IPS-20b (cell line): ENCODE measurements at regions not wholly inside any gene's neighbourhood (a gene's known extent, or its start where the extent isn't known, plus 50 kb on each side); places are given as distances from the start of the nearest gene placed in this dataset.
"Not testable (repeated sequence)": the region's sequence is repeated elsewhere in the genome, so short reads cannot be mapped to it uniquely, and the experiment has no call there.

Source experiments
- H3K27ac ChIP-seq: one replicate; pipeline ENCODE4 v1.5.1; 2013; ENCODE audit warnings: low read length
- H3K27me3 ChIP-seq: 2 replicates; pipeline ENCODE4 v1.6.1; 2013; ENCODE audit warnings: mild to moderate bottlenecking, low read length, inconsistent platforms; ENCODE audit not compliant: insufficient read depth
- H3K36me3 ChIP-seq: 2 replicates; pipeline ENCODE4 v1.6.1; 2013; ENCODE audit warnings: low read depth, mild to moderate bottlenecking, inconsistent platforms, low read length, moderate library complexity; ENCODE audit not compliant: insufficient read depth
- H3K4me1 ChIP-seq: 2 replicates; pipeline ENCODE4 v1.6.1; 2013; ENCODE audit warnings: mild to moderate bottlenecking, control low read depth, inconsistent platforms, low read length, moderate library complexity; ENCODE audit not compliant: insufficient read depth
- H3K4me3 ChIP-seq: 2 replicates; pipeline ENCODE4 v1.5.1; 2013; ENCODE audit warnings: mild to moderate bottlenecking, low read length, inconsistent platforms
- H3K9ac ChIP-seq: 2 replicates; pipeline ENCODE4 v1.6.1; 2013; ENCODE audit warnings: low read depth, mild to moderate bottlenecking, inconsistent platforms, low read length, moderate library complexity
- H3K9me3 ChIP-seq: 2 replicates; pipeline ENCODE4 v1.6.1; 2013; ENCODE audit warnings: mild to moderate bottlenecking, low read depth, low read length, inconsistent platforms; ENCODE audit not compliant: insufficient read depth

DNA sequence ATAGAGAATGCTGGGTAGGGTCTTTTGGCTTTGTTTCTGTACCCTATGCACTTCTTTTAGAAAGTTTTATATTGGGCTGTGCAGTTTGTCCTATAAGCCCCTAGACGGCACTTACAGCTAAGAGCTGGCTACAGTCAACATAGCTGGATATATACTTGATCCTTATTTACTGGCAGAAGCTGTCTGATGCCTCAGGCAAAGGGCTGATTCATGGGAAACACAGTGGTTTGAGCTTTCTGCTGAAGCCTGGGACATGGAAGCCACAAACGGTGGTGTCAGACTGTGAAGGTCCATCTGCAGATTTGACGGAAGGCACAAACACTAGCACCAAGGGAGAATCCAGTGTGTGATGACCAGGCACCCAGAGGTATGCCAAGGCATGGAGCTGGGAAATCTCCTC is 608.4 kb downstream of the ANKRD50 start:
- Histone ChIP-seq H3K27me3 (no peaks in the 10 kb centered on the region), H3K9ac (no peak overlapping the region), H3K36me3 (no peaks in the 10 kb centered on the region), H3K4me3 (no peak overlapping the region), H3K4me1 (no peaks in the 10 kb centered on the region), H3K27ac (no peak overlapping the region), H3K9me3 (no peaks in the 10 kb centered on the region)

DNA sequence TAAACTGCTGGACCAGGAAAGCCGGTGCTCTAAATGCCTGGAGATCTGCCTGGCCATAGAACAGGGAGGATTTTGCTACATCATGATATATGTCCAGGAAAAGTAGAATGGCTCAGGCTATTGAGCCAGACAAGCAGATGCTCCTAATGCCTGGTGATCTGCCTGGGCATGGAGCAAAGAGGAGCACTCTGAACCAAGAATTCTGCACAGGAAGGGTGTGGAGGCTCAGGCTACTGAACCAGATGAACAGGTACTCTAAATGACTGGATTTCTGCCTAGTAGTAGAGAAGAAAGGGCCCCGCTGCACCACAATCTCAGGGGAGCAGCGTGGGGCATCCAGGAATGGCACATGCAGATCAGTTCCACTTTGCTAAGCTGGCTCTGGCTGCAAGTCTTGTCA is 607.9 kb downstream of the ANKRD50 start:
- H3K36me3 ChIP-seq, result no peaks in the 10 kb centered on the region
- H3K9me3 ChIP-seq, result no peaks in the 10 kb centered on the region
- H3K4me3 ChIP-seq, result no peak overlapping the region
- H3K4me1 ChIP-seq, result no peaks in the 10 kb centered on the region
- no peak overlapping the region for H3K9ac ChIP-seq
- H3K27ac ChIP-seq, result no peak overlapping the region
- no peaks in the 10 kb centered on the region for H3K27me3 ChIP-seq

DNA sequence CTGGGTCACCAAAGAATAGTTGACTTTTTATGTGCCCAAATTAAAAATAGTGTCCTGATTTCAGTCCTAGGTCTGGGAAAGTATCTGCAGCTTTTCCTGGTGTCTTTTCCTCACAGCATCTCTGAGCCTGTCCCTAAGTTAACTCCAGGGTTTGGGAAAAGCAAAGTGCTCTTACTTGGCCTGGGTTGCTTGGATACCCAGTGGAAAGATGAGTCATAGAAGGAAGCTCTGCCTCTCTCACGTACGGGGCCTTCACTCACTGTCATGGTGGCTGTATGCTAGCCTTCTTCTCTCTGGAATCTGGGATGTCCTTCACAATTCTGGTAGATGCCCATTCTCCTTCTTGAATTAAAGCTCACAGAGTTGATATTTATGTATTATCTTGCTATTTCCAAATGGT is 607.3 kb downstream of the ANKRD50 start:
- H3K9me3 ChIP-seq, result no peaks in the 10 kb centered on the region
- no peaks in the 10 kb centered on the region for H3K4me1 ChIP-seq
- no peak overlapping the region for H3K4me3 ChIP-seq
- H3K9ac ChIP-seq, result no peak overlapping the region
- H3K36me3 ChIP-seq, result no peaks in the 10 kb centered on the region
- H3K27ac ChIP-seq, result no peak overlapping the region
- no peaks in the 10 kb centered on the region for H3K27me3 ChIP-seq

DNA sequence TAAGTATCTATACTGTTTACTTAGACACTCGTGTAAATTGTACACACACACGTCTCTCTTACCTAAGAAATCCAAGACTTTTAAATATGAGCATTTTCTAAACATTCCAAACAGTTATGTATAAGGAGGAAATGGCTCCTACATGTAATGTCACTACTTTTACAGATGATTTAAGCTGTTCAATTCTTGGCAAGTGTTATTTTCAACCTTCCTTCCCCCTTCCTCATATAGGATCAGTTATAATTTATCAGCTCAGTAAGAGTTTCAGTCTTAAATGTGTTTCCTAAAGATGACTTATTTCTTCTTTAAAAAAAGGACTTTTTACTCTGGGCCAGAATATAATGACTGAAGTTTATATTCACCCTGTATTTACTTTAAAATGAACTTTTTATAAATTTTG is 601.1 kb downstream of the ANKRD50 start:
- Histone ChIP-seq H3K4me1 (no peaks in the 10 kb centered on the region), H3K9ac (no peak overlapping the region), H3K36me3 (no peaks in the 10 kb centered on the region), H3K9me3 (no peaks in the 10 kb centered on the region), H3K27ac (no peak overlapping the region), H3K27me3 (no peaks in the 10 kb centered on the region), H3K4me3 (no peak overlapping the region)

DNA sequence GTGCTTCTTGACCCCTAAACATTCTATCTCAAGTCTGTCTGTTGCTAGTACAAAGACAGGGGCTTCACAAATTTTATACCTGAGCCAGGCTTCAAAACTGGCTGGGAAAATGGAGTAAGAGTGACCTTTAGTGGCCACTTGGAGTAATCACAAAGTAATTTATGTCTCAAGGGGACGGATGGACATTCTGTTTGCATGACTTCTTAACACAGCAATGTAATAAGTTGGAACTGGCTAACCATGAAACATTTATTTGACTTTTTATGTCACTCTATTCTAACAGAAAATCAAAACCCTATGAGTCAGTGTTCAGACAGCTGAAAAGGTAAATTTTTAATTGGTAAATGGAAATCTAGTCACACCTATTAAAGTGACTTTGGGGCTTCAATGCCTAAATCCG is 600.6 kb downstream of the ANKRD50 start:
- Histone ChIP-seq H3K27ac (no peak overlapping the region), H3K4me3 (no peak overlapping the region), H3K36me3 (no peaks in the 10 kb centered on the region), H3K27me3 (no peaks in the 10 kb centered on the region), H3K9me3 (no peaks in the 10 kb centered on the region), H3K4me1 (no peaks in the 10 kb centered on the region), H3K9ac (no peak overlapping the region)

DNA sequence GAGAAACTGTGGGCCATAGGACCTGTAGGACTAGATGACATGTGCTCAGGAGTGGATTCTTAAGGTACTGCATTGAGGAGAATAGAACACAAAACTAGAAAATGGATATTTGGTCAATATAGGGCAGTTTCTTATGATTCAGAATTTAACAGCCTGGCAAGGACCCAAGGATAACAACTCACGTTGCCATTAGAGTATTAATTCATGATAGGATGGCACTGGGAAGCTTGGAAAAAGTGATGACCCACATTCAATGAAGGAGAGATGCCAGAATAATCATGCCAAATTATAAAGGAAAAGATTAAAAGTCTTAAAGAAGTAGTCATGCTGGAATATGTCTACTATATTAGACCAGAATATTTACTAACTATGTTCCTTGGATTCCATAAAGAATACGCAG is 594.5 kb downstream of the ANKRD50 start:
- no peak overlapping the region for H3K4me3 ChIP-seq
- H3K4me1 ChIP-seq, result no peaks in the 10 kb centered on the region
- H3K9ac ChIP-seq, result no peak overlapping the region
- H3K9me3 ChIP-seq, result no peaks in the 10 kb centered on the region
- no peaks in the 10 kb centered on the region for H3K36me3 ChIP-seq
- H3K27ac ChIP-seq, result no peak overlapping the region
- no peaks in the 10 kb centered on the region for H3K27me3 ChIP-seq

DNA sequence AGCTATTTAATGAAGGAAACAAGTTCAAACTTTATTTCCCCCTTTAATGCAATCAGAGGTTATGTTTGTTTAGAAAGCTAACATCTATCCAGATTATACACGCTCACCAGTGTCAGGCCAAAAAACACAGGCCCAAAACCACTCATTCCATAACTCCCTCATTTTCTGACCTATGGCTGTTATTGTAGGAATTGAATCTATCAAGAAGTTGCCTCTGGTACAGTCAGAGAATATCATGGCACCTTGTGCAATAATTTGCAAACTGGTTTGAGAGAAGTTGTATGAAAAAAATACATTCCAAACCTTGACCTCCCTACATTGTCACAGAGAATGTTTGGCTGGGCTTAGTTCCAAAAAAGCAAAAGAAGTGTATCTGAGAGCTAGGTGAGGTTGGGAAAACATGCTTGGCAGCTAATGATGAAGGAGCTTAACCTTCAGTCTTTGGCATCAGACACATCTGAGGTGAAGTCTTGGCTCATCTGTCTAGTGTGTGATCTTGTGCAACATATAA is 591.0 kb downstream of the ANKRD50 start:
- no peaks in the 10 kb centered on the region for H3K36me3 ChIP-seq
- no peaks in the 10 kb centered on the region for H3K9me3 ChIP-seq
- H3K4me1 ChIP-seq, result no peaks in the 10 kb centered on the region
- H3K9ac ChIP-seq, result no peak overlapping the region
- no peak overlapping the region for H3K4me3 ChIP-seq
- H3K27ac ChIP-seq, result no peak overlapping the region
- no peaks in the 10 kb centered on the region for H3K27me3 ChIP-seq

DNA sequence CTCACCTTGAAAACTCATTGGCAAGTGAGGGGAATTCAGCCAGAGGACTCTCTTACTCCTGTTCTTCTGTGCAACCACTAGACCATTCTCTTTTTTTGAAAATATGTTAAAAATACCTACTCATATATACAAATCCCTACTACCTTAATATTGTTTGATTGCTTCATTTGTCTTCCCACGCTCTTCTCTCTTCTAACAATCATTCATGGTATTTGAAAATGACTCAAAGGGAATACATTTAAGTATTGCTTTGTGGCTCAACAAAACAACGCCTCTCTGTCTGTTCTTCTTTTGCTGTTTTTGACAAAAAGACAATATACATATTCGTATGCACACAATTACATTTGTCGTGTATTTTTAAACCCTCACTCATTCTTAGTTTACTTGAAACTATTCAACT is 589.4 kb downstream of the ANKRD50 start:
- Histone ChIP-seq H3K4me1 (no peaks in the 10 kb centered on the region), H3K27me3 (no peaks in the 10 kb centered on the region), H3K27ac (no peak overlapping the region), H3K9me3 (no peaks in the 10 kb centered on the region), H3K4me3 (no peak overlapping the region), H3K9ac (no peak overlapping the region), H3K36me3 (no peaks in the 10 kb centered on the region)

DNA sequence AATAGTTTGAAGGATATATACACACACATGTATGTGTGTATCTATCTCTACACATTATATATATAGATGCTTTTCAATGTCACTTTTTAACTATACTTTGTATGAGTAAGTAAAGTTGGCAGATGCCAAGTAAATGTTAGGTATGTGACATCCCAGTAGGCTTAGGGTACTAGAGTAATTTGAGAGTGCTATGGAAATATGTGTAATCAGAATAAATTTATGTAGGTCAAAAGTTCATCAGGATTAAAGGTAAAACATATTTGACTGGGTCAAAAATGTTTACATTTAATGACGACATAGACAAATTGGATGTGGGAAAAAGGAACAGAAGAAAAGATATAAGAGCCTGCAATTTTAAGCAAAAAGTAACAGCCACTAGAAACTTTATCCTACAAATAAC is 588.8 kb downstream of the ANKRD50 start:
- no peak overlapping the region for H3K4me3 ChIP-seq
- H3K36me3 ChIP-seq, result no peaks in the 10 kb centered on the region
- no peak overlapping the region for H3K27ac ChIP-seq
- no peaks in the 10 kb centered on the region for H3K4me1 ChIP-seq
- no peaks in the 10 kb centered on the region for H3K9me3 ChIP-seq
- no peak overlapping the region for H3K9ac ChIP-seq
- H3K27me3 ChIP-seq, result no peaks in the 10 kb centered on the region

DNA sequence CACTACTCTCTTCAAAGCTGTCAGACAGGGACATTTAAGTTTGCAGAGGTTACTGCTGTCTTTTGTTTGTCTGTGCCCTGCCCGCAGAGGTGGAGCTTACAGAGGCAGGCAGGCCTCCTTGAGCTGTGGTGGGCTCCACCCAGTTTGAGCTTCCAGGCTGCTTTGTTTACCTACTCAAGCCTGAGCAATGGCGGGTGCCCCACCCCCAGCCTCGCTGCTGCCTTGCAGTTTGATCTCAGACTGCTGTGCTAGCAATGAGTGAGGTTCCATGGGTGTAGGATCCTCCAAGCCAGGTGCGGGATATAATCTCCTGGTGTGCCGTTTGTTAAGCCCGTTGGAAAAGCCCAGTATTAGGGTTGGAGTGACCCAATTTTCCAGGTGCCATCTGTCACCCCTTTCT is 581.2 kb downstream of the ANKRD50 start:
- not testable (repeated sequence) for H3K36me3 ChIP-seq, H3K27ac ChIP-seq, H3K4me3 ChIP-seq, H3K27me3 ChIP-seq, H3K4me1 ChIP-seq, H3K9ac ChIP-seq
- peaks cover 17% of the 10 kb centered on the region for H3K9me3 ChIP-seq

DNA sequence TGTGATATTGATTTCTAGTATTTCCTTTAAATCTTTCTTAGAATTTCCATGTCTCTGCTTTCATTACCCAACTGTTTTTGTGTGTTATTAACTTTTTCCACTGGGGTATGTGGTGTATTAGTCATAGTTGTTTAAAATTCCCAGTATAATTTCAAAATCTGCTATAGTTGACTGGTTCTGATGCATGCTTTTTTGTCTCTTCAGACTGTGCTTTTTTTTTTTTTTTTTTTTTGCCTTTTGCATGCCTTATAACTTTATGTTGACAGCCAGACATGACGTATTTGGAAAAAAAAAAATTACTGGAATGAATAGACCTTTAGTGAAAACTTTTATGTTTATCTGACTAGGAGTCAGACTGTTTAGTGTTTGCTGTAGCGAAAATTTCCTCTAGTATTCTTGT is 580.4 kb downstream of the ANKRD50 start:
- Histone ChIP-seq H3K9me3 (peaks cover 17% of the 10 kb centered on the region), H3K4me3 (no peak overlapping the region), H3K27ac (no peak overlapping the region), H3K9ac (no peak overlapping the region), H3K4me1 (no peaks in the 10 kb centered on the region), H3K36me3 (no peaks in the 10 kb centered on the region), H3K27me3 (no peaks in the 10 kb centered on the region)

DNA sequence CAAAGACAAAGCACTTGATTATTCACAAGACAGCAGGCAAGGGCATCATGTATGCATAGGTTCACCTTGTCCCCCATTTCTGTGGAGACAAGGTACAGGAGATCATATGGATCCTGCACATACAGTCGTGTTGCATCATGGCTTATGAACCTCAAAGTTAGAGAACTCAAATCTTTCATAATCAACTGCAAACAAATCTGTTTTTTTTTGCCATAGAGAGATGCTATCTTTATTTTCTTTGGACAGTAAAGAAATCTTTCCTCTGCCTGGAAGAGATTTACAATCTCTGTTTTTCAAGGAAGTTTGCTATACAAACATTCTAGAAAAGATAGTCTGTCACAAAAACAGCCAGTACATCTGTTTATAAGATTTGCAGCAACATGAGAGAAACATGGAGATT is 578.8 kb downstream of the ANKRD50 start:
- H3K4me1 ChIP-seq, result no peaks in the 10 kb centered on the region
- H3K27ac ChIP-seq, result no peak overlapping the region
- no peaks in the 10 kb centered on the region for H3K27me3 ChIP-seq
- no peak overlapping the region for H3K4me3 ChIP-seq
- no peak overlapping the region for H3K9ac ChIP-seq
- peaks cover 17% of the 10 kb centered on the region for H3K9me3 ChIP-seq
- no peaks in the 10 kb centered on the region for H3K36me3 ChIP-seq

DNA sequence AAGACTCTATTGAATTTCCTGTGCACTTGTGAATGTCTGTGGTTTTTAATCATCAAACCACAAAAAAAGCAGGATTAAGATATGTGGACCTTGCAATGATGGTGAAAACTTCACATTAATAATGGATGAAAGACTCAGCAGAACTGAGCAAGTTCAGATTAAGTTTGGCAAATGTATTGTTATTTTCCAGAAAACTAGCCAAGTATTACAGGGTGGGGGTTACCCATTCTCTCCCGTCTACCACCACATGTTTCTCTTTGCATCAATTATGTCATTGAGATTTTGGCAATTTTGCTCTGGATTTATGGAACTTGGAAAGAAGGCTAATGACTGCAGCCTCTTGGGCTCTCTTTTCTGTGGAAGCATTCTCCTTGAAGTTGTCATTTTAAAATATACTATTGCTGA is 577.1 kb downstream of the ANKRD50 start:
- Histone ChIP-seq H3K9me3 (peaks cover 17% of the 10 kb centered on the region), H3K27me3 (no peaks in the 10 kb centered on the region), H3K9ac (no peak overlapping the region), H3K4me1 (no peaks in the 10 kb centered on the region), H3K36me3 (no peaks in the 10 kb centered on the region), H3K27ac (no peak overlapping the region), H3K4me3 (no peak overlapping the region)
